ENCODE measurements at regions not wholly inside any gene's neighbourhood (a gene's known extent, or its start where the extent isn't known, plus 50 kb on each side); places are given as distances from the start of the nearest gene placed in this dataset.
"Not testable (repeated sequence)": the region's sequence is repeated elsewhere in the genome, so short reads cannot be mapped to it uniquely, and the experiment has no call there.

- DNase-seq (ENCODE audit: extremely low read depth in 1 of 11, low read depth in 9 of 11, low spot score in 4 of 11) = no peak
Measured at GRCh38 chr17:13176436-13176835, 158.6 kb upstream of the ELAC2 start.

GRCh38 chr17:13171790-13172189 is 154.0 kb upstream of the ELAC2 start:
- no peak for DNase-seq (ENCODE audit: extremely low read depth in 1 of 11, low read depth in 9 of 11, low spot score in 4 of 11)

- DNase-seq (ENCODE audit: extremely low read depth in 1 of 11, low read depth in 9 of 11, low spot score in 4 of 11) = no peak
Measured at GRCh38 chr17:13162361-13162760, 144.5 kb upstream of the ELAC2 start.

- DNase-seq (ENCODE audit: extremely low read depth in 1 of 11, low read depth in 9 of 11, low spot score in 4 of 11) = no peak
Measured at GRCh38 chr17:13160790-13161189, 143.0 kb upstream of the ELAC2 start.

- DNase-seq (ENCODE audit: extremely low read depth in 1 of 11, low read depth in 9 of 11, low spot score in 4 of 11) = no peak
Measured at GRCh38 chr17:13160296-13160695, 142.5 kb upstream of the ELAC2 start.

- no peak for DNase-seq (ENCODE audit: extremely low read depth in 1 of 11, low read depth in 9 of 11, low spot score in 4 of 11)
Measured at GRCh38 chr17:13158494-13159240, 140.8 kb upstream of the ELAC2 start.

GRCh38 chr17:13157656-13158055 is 139.8 kb upstream of the ELAC2 start:
- DNase-seq (ENCODE audit: extremely low read depth in 1 of 11, low read depth in 9 of 11, low spot score in 4 of 11) = no peak

DNA sequence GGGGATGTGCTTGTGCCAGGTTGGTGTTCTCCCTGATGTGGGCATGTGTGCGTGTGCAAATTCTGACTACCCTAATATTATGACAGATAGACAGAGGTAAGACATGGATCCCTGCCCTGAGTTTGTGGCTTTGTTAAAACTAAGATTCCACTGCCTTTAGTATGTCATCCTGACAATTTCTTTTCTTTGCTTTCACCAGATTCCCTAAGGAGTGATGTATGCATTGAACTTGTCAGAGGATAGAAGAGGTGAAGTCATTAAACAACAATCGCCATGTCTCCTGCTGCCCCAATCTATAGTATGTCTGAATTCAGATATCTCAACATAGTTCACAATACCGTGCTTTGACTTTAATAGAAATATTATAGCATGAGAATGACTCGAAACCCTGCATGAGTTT is 137.1 kb upstream of the ELAC2 start:
- no peak for DNase-seq (ENCODE audit: extremely low read depth in 1 of 11, low read depth in 9 of 11, low spot score in 4 of 11)

DNA sequence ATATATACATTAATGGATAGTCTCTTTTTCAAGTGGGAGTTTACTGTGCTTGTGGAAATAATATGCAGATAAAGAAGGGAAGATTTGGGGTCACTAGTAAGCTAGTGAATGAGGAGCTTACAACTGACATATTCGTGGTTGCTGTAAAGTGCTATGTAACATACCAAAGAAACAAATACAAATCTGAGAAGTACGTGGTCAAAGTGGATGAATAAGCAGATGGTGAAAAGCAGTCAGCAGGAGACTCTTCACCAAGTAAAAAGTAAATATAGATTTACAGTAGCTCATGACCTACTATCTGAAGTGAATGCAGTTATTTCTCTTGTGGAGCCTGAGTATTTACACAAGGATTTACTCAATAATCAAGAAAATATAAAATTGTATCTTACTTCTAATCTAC is 136.6 kb upstream of the ELAC2 start:
- DNase-seq (ENCODE audit: extremely low read depth in 1 of 11, low read depth in 9 of 11, low spot score in 4 of 11) = no peak

DNA sequence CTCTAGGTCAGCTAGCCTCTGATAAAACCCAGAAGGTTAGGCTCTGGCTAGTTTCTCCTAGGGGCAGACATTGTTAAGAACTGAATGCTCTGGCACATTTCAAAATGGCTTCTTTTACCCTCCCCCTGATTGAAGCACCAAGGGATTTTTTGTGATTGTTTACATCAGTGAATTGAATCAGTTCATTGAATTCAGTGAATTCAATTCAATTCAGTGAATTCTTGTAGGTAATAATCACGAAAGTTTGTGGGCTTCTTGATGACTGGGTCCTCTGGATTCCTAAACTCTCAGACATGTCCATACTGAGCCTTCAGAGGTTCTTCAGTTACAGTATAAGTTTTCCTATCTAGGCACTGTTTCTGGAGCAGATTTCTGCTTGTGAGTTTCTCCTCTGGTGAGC is 135.2 kb upstream of the ELAC2 start:
- no peak for DNase-seq (ENCODE audit: extremely low read depth in 1 of 11, low read depth in 9 of 11, low spot score in 4 of 11)

DNA sequence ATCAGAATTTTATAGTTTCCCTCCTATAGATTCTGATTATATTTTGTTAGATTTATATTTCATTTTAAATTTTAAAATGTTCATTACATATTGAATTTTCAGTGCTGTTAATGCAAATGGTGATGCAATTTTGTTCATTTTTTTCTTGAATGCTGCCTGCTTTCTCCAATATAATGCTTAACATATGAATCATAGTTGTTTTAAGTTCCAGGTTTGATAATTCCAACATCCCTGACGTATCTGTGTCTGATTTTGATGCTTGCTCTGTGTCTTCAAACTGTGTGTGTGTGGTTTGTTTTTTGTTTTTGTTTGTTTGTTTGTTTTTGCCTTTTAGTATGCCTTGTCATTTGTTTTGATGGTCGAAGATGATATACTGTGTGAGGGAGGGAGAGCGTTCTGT is 134.7 kb upstream of the ELAC2 start:
- DNase-seq (ENCODE audit: extremely low read depth in 1 of 11, low read depth in 9 of 11, low spot score in 4 of 11) = no peak

GRCh38 chr17:13150738-13151137 is 132.9 kb upstream of the ELAC2 start:
- not testable (repeated sequence) for DNase-seq (ENCODE audit: extremely low read depth in 1 of 11, low read depth in 9 of 11, low spot score in 4 of 11)

DNA sequence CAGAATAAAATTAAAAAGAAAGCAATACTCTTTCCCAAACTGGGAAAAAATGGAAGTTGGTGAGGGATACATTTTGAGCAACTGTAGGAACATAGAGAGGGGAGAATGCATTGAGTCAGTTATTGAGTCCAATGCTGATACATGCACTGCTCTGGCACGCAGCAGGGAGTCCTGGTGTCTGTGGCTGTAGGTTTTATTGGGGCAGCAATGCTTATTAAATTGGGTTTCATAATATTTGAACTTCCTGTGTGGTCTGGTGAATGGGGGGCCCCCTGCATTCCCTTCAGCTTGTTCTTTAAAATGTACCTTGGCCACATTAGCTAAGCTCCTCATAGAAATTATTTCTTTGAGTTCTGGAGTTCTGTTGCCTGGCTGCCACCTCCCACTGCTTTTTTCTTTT is 125.2 kb upstream of the ELAC2 start:
- no peak for DNase-seq (ENCODE audit: extremely low read depth in 1 of 11, low read depth in 9 of 11, low spot score in 4 of 11)

GRCh38 chr17:13140750-13141149 is 122.9 kb upstream of the ELAC2 start:
- DNase-seq (ENCODE audit: extremely low read depth in 1 of 11, low read depth in 9 of 11, low spot score in 4 of 11) = no peak

- DNase-seq (ENCODE audit: extremely low read depth in 1 of 11, low read depth in 9 of 11, low spot score in 4 of 11) = no peak
Measured at GRCh38 chr17:13135506-13135905, 117.7 kb upstream of the ELAC2 start.

- DNase-seq (ENCODE audit: extremely low read depth in 1 of 11, low read depth in 9 of 11, low spot score in 4 of 11) = no peak
Measured at GRCh38 chr17:13134076-13134475, 116.2 kb upstream of the ELAC2 start.

GRCh38 chr17:13131225-13131624 is 113.4 kb upstream of the ELAC2 start:
- no peak for DNase-seq (ENCODE audit: extremely low read depth in 1 of 11, low read depth in 9 of 11, low spot score in 4 of 11)

- no peak for DNase-seq (ENCODE audit: extremely low read depth in 1 of 11, low read depth in 9 of 11, low spot score in 4 of 11)
Measured at GRCh38 chr17:13129356-13129755, 111.5 kb upstream of the ELAC2 start.

- no peak for DNase-seq (ENCODE audit: extremely low read depth in 1 of 11, low read depth in 9 of 11, low spot score in 4 of 11)
Measured at GRCh38 chr17:13128676-13129075, 110.8 kb upstream of the ELAC2 start.

- no peak for DNase-seq (ENCODE audit: extremely low read depth in 1 of 11, low read depth in 9 of 11, low spot score in 4 of 11)
Measured at GRCh38 chr17:13127921-13128602, 110.2 kb upstream of the ELAC2 start.

- no peak for DNase-seq (ENCODE audit: extremely low read depth in 1 of 11, low read depth in 9 of 11, low spot score in 4 of 11)
Measured at GRCh38 chr17:13120864-13121263, 103.0 kb upstream of the ELAC2 start.

All from renal cortex interstitium (tissue), 11 donors.